ENCODE measurements at regions not wholly inside any gene's neighbourhood (a gene's known extent, or its start where the extent isn't known, plus 50 kb on each side); places are given as distances from the start of the nearest gene placed in this dataset.

GRCh38 chr18:24731158-24731557 lies 270.7 kb downstream of the HRH4 start:
- no peaks in the 10 kb centered on the region for H3K9me3 Mint-ChIP-seq
- intact Hi-C loops (cut with micrococcal nuclease) = no loop called here
- H3K27ac Mint-ChIP-seq = no peak overlapping the region
- H3K4me3 Mint-ChIP-seq = no peak overlapping the region
- no peaks in the 10 kb centered on the region for H3K27me3 Mint-ChIP-seq
- no peaks in the 10 kb centered on the region for H3K36me3 Mint-ChIP-seq (ENCODE audit: low read depth)
- H3K4me1 Mint-ChIP-seq (ENCODE audit: low read depth) = no peaks in the 10 kb centered on the region

DNA sequence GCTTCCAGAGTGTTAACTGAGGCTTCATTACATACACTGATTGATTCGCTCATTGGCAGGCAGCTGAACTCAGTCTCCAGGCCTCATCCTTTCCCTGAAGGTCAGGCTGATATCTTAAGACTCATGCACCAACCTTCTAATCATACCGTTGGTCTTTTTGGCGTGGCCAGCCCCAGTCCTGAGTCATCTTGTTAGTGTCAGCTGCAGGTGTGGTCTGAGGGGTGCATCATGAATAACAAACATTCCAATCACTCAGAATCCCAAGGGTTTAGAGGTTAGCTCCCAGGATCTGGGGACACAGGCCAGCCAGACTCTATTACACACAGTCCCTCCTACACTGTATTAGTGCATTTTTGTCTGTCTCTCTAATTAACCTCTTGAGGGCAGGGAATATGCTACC lies 271.5 kb downstream of the HRH4 start:
- H3K4me1 Mint-ChIP-seq (ENCODE audit: low read depth) = no peaks in the 10 kb centered on the region
- intact Hi-C loops (cut with micrococcal nuclease) = no loop called here
- no peaks in the 10 kb centered on the region for H3K36me3 Mint-ChIP-seq (ENCODE audit: low read depth)
- H3K27me3 Mint-ChIP-seq = no peaks in the 10 kb centered on the region
- H3K9me3 Mint-ChIP-seq = no peaks in the 10 kb centered on the region
- H3K4me3 Mint-ChIP-seq = no peak overlapping the region
- H3K27ac Mint-ChIP-seq = no peak overlapping the region

- no peak overlapping the region for H3K27ac Mint-ChIP-seq
- H3K4me1 Mint-ChIP-seq (ENCODE audit: low read depth) = no peaks in the 10 kb centered on the region
- no peak overlapping the region for H3K4me3 Mint-ChIP-seq
- H3K27me3 Mint-ChIP-seq = no peaks in the 10 kb centered on the region
- no peaks in the 10 kb centered on the region for H3K36me3 Mint-ChIP-seq (ENCODE audit: low read depth)
- intact Hi-C loops (cut with micrococcal nuclease) = no loop called here
- no peaks in the 10 kb centered on the region for H3K9me3 Mint-ChIP-seq
Measured at GRCh38 chr18:24734058-24734457, 273.6 kb downstream of the HRH4 start.

DNA sequence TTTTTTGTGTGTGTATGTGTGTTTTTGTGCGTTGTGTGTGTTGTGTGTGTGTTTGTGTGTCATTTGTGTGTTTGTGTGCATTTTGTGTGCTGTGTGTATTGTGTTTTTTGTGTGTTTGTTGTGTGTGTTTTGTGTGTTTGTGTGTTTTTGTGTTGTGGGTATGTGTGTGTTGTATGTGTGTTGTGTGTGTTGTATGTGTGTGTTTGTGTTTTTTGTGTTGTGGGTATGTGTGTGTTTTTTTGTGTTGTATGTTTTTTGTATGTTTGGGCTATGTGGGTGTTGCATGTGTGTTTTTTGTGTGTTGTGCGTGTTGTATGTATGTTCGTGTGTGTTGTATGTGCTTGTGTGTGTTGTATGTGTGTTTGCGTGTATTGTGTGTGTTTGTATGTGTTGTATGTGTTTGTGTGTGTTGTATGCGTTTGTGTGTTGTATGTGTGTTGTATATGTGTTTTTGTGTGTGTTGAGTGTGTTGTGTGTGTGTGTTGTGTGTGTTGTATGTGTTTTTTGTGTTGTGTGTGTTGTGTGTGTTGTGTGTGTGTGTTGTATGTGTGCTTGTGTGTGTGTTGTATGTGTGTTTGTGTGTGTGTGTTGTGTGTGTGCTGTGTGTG lies 275.3 kb downstream of the HRH4 start:
- Mint-ChIP-seq H3K36me3 (ENCODE audit: low read depth) (no peaks in the 10 kb centered on the region), H3K4me1 (ENCODE audit: low read depth) (no peaks in the 10 kb centered on the region), H3K27ac (no peak overlapping the region), H3K4me3 (no peak overlapping the region), H3K9me3 (no peaks in the 10 kb centered on the region), H3K27me3 (no peaks in the 10 kb centered on the region)
- intact Hi-C loops (cut with micrococcal nuclease) = no loop called here

- H3K9me3 Mint-ChIP-seq = no peaks in the 10 kb centered on the region
- no peak overlapping the region for H3K27ac Mint-ChIP-seq
- no peaks in the 10 kb centered on the region for H3K27me3 Mint-ChIP-seq
- H3K4me3 Mint-ChIP-seq = no peak overlapping the region
- no peaks in the 10 kb centered on the region for H3K36me3 Mint-ChIP-seq (ENCODE audit: low read depth)
- H3K4me1 Mint-ChIP-seq (ENCODE audit: low read depth) = no peaks in the 10 kb centered on the region
- intact Hi-C loops (cut with micrococcal nuclease) = no loop called here
Measured at GRCh38 chr18:24736662-24737330, 276.4 kb downstream of the HRH4 start.

DNA sequence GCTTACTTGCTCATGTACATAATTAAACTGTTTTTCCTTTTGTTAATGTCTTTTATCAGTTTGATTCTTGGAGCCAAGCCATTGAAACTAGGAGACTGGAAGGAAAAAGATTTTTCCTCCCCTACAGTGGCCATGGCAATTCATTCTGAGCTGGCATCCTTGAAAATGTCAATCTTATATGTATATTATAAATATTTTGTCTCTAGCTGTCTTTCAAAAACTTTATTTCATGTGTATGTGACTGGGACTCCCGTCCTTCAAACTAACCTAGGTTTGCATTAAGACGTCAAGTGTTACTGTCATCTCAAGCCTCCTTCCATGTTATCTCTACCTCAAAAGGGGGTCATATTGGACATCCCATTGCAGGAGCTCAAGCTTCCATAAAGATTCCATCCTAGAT lies 280.4 kb downstream of the HRH4 start:
- H3K4me3 Mint-ChIP-seq = no peak overlapping the region
- H3K36me3 Mint-ChIP-seq (ENCODE audit: low read depth) = no peaks in the 10 kb centered on the region
- intact Hi-C loops (cut with micrococcal nuclease) = no loop called here
- H3K4me1 Mint-ChIP-seq (ENCODE audit: low read depth) = no peaks in the 10 kb centered on the region
- H3K27ac Mint-ChIP-seq = no peak overlapping the region
- H3K27me3 Mint-ChIP-seq = no peaks in the 10 kb centered on the region
- no peaks in the 10 kb centered on the region for H3K9me3 Mint-ChIP-seq

DNA sequence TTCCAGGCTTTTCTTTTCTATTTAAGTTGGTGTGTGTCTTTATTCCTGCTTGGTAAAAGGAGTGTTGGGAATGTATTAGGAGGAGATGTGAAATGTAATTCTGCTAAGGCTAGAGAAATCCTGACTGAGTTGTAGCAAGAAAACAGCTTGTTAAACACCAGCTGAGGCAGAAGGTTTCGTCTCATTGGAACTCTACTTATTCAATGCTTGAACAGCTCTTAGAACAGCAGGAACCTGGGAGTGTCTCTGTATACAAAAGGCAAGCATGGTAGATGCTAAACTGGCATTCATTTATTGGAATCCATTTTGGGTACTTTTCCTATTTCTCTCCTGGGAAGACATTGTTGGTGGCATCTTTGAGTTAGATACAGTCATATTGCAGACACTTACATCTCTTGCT lies 280.9 kb downstream of the HRH4 start:
- Mint-ChIP-seq H3K27ac (no peak overlapping the region), H3K27me3 (no peaks in the 10 kb centered on the region), H3K36me3 (ENCODE audit: low read depth) (no peaks in the 10 kb centered on the region), H3K4me3 (no peak overlapping the region), H3K9me3 (no peaks in the 10 kb centered on the region), H3K4me1 (ENCODE audit: low read depth) (no peaks in the 10 kb centered on the region)
- intact Hi-C loops (cut with micrococcal nuclease) = no loop called here

DNA sequence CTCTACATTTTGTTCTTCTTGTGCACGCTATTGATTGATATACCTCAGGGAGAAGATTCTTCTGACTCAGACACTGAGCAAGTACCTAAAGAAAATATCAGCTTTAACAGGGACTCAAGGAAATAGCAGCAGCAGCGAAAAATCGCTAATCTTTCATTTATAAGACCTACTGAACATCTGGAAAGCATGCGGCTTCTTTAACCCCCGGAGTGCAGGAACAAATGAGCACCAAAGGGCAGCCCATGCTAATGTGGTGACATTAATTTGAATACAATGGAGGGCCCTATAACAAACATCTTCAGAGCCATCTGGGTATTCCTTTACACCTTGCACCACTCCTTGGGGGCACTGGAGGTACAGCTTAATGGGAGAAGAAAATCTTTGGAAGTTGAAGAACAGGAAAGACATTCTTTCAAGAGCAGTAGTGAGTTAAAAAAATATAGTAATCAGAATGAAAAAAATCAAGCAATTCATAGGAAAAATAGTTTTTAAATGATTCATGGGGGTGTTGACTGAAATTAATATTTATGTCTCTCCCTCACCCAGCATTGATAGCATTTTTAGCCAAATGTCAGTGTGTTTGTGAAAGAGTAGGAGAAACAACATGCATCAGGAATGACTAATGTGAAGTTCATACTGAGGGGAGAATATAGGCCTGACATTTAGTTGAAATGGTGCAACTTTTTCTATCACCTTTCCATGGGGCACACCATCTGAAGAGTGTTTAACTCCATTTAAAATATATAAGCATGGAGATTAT lies 281.7 kb downstream of the HRH4 start:
- H3K27ac Mint-ChIP-seq = no peak overlapping the region
- H3K4me1 Mint-ChIP-seq (ENCODE audit: low read depth) = no peaks in the 10 kb centered on the region
- no peaks in the 10 kb centered on the region for H3K27me3 Mint-ChIP-seq
- no peaks in the 10 kb centered on the region for H3K9me3 Mint-ChIP-seq
- no peaks in the 10 kb centered on the region for H3K36me3 Mint-ChIP-seq (ENCODE audit: low read depth)
- H3K4me3 Mint-ChIP-seq = no peak overlapping the region
- intact Hi-C loops (cut with micrococcal nuclease) = no loop called here

DNA sequence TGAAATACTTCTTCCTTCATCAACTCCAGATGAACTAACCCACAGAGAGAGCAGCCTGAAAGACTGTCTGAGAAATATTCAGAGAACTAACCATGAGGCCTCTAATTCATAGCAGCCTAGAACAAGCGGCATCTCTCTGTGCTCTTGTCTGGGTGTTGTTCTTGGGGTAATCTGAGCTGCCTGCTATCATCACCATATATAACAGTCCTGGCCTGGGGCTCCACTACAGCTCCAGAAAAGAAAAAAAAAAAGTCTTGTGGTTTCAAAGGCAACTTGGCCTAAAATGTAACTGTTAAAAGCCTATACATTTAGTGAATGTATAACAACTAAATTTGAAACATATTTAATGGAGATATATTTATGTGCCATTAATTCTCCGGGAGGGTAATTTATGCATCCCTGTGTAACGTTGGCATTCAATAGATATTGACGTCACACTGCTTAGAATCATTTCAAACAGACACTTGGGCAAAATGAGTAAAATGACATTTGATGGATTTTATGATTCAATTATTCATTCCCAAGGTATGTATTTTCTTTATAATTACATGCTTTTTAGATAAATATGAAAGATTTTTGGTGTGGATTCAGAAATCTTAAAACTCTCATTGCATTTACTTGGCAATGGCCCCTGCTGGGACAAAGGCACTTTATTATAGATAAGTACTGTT lies 294.3 kb downstream of the HRH4 start:
- Mint-ChIP-seq H3K9me3 (no peaks in the 10 kb centered on the region), H3K4me3 (no peak overlapping the region), H3K36me3 (ENCODE audit: low read depth) (no peaks in the 10 kb centered on the region), H3K4me1 (ENCODE audit: low read depth) (no peaks in the 10 kb centered on the region), H3K27me3 (no peaks in the 10 kb centered on the region), H3K27ac (no peak overlapping the region)
- intact Hi-C loops (cut with micrococcal nuclease) = no loop called here

GRCh38 chr18:24756385-24756784 lies 295.9 kb downstream of the HRH4 start:
- no peaks in the 10 kb centered on the region for H3K36me3 Mint-ChIP-seq (ENCODE audit: low read depth)
- H3K27ac Mint-ChIP-seq = no peak overlapping the region
- H3K9me3 Mint-ChIP-seq = no peaks in the 10 kb centered on the region
- H3K27me3 Mint-ChIP-seq = no peaks in the 10 kb centered on the region
- intact Hi-C loops (cut with micrococcal nuclease) = no loop called here
- H3K4me3 Mint-ChIP-seq = no peak overlapping the region
- H3K4me1 Mint-ChIP-seq (ENCODE audit: low read depth) = no peaks in the 10 kb centered on the region

GRCh38 chr18:24757134-24757533 lies 296.7 kb downstream of the HRH4 start:
- Mint-ChIP-seq H3K9me3 (no peaks in the 10 kb centered on the region), H3K27me3 (no peaks in the 10 kb centered on the region), H3K27ac (no peak overlapping the region), H3K36me3 (ENCODE audit: low read depth) (no peaks in the 10 kb centered on the region), H3K4me1 (ENCODE audit: low read depth) (no peaks in the 10 kb centered on the region), H3K4me3 (no peak overlapping the region)
- intact Hi-C loops (cut with micrococcal nuclease) = no loop called here

- H3K9me3 Mint-ChIP-seq = peaks cover 5% of the 10 kb centered on the region
Measured at GRCh38 chr18:24761765-24762164, 301.3 kb downstream of the HRH4 start.

GRCh38 chr18:24762511-24762910 lies 302.1 kb downstream of the HRH4 start:
- H3K4me3 Mint-ChIP-seq = no peak overlapping the region
- intact Hi-C loops (cut with micrococcal nuclease) = no loop called here
- no peaks in the 10 kb centered on the region for H3K27me3 Mint-ChIP-seq
- H3K9me3 Mint-ChIP-seq = peaks cover 5% of the 10 kb centered on the region
- no peaks in the 10 kb centered on the region for H3K36me3 Mint-ChIP-seq (ENCODE audit: low read depth)
- H3K27ac Mint-ChIP-seq = no peak overlapping the region
- no peaks in the 10 kb centered on the region for H3K4me1 Mint-ChIP-seq (ENCODE audit: low read depth)

More at GRCh38 chr18:24761765-24762164, 301.3 kb downstream of the HRH4 start:
- Mint-ChIP-seq H3K27me3 (no peaks in the 10 kb centered on the region), H3K4me3 (no peak overlapping the region), H3K4me1 (ENCODE audit: low read depth) (no peaks in the 10 kb centered on the region), H3K36me3 (ENCODE audit: low read depth) (no peaks in the 10 kb centered on the region), H3K27ac (no peak overlapping the region)
- intact Hi-C loops (cut with micrococcal nuclease) = no loop called here

Data from dendritic cell treated with granulocyte-macrophage colony-stimulating factor and Interleukin-4, amounts not matched to agents 40 ng/mL and 50 ng/mL, for 4 days (primary cell).